ENCODE measurements at regions not wholly inside any gene's neighbourhood (a gene's known extent, or its start where the extent isn't known, plus 50 kb on each side); places are given as distances from the start of the nearest gene placed in this dataset.

- POLR2A ChIA-PET = interaction anchor here (0.5 kb wide), 1 partner anchor 791 kb away, joined by 3 read pairs; no protein-coding TSS in a partner anchor
- Histone ChIP-seq H3K4me1 (ENCODE audit: insufficient read depth, low read length, poor library complexity, severe bottlenecking) (no peaks in the 10 kb centered on the region), H4K20me1 (ENCODE audit: insufficient read depth, low read length) (no peaks in the 10 kb centered on the region), H3K36me3 (ENCODE audit: insufficient read depth, low read length) (no peaks in the 10 kb centered on the region), H3K4me3 (ENCODE audit: low read depth, low read length, poor library complexity, severe bottlenecking) (no peak overlapping the region), H2AFZ (ENCODE audit: low read length) (no peak overlapping the region), H3K9me3 (ENCODE audit: low read length) (no peaks in the 10 kb centered on the region), H3K9me2 (ENCODE audit: insufficient read depth, low read length) (no peaks in the 10 kb centered on the region), H3K79me2 (ENCODE audit: insufficient read depth, low read depth, low read length) (no peaks in the 10 kb centered on the region), H3K27ac (ENCODE audit: low read depth, low read length, poor library complexity, severe bottlenecking) (no peak overlapping the region), H3K4me2 (ENCODE audit: low read length) (no peak overlapping the region)
- DNase-seq (ENCODE audit: low spot score) = no peak
- intact Hi-C loops (cut with micrococcal nuclease; ENCODE audit: unreplicated experiment) = no loop called here
- CTCF ChIA-PET (ENCODE audit: unreplicated experiment) = no interaction called here
- no TSS peak for BruUV-seq (replicated peaks)
- TF ChIP-seq CTCF (conservative IDR thresholded peaks at IDR 0.05; ENCODE audit: low read length) (no peak), EZH2phosphoT487 (IDR thresholded peaks at IDR 0.05; ENCODE audit: borderline replicate concordance, low read depth, low read length) (no peak)
These were observed 55.0 kb upstream of the VSTM5 start for GRCh38 chr11:93905384-93905783.

- Histone ChIP-seq H2AFZ (ENCODE audit: low read length) (no peak overlapping the region), H3K4me1 (ENCODE audit: insufficient read depth, low read length, poor library complexity, severe bottlenecking) (no peaks in the 10 kb centered on the region), H3K9me3 (ENCODE audit: low read length) (no peaks in the 10 kb centered on the region), H3K36me3 (ENCODE audit: insufficient read depth, low read length) (no peaks in the 10 kb centered on the region), H3K27ac (ENCODE audit: low read depth, low read length, poor library complexity, severe bottlenecking) (no peak overlapping the region), H3K79me2 (ENCODE audit: insufficient read depth, low read depth, low read length) (no peaks in the 10 kb centered on the region), H3K4me3 (ENCODE audit: low read depth, low read length, poor library complexity, severe bottlenecking) (no peak overlapping the region), H3K4me2 (ENCODE audit: low read length) (no peak overlapping the region), H4K20me1 (ENCODE audit: insufficient read depth, low read length) (no peaks in the 10 kb centered on the region), H3K9me2 (ENCODE audit: insufficient read depth, low read length) (no peaks in the 10 kb centered on the region)
- CTCF ChIA-PET (ENCODE audit: unreplicated experiment) = no interaction called here
- no peak for TF ChIP-seq CTCF (conservative IDR thresholded peaks at IDR 0.05; ENCODE audit: low read length)
- no peak for TF ChIP-seq EZH2phosphoT487 (IDR thresholded peaks at IDR 0.05; ENCODE audit: borderline replicate concordance, low read depth, low read length)
- intact Hi-C loops (cut with micrococcal nuclease; ENCODE audit: unreplicated experiment) = no loop called here
- BruUV-seq (replicated peaks) = no TSS peak
- DNase-seq (ENCODE audit: low spot score) = no peak
- POLR2A ChIA-PET = interaction anchor here (0.6 kb wide), 1 partner anchor 36 kb away, joined by 15 read pairs; no protein-coding TSS in a partner anchor
These were observed 56.1 kb upstream of the VSTM5 start for GRCh38 chr11:93906486-93906885.

GRCh38 chr11:93907901-93908300 lies 57.5 kb upstream of the VSTM5 start:
- Histone ChIP-seq H3K79me2 (ENCODE audit: insufficient read depth, low read depth, low read length) (no peaks in the 10 kb centered on the region), H2AFZ (ENCODE audit: low read length) (no peak overlapping the region), H3K4me1 (ENCODE audit: insufficient read depth, low read length, poor library complexity, severe bottlenecking) (no peaks in the 10 kb centered on the region), H3K4me3 (ENCODE audit: low read depth, low read length, poor library complexity, severe bottlenecking) (no peak overlapping the region), H3K36me3 (ENCODE audit: insufficient read depth, low read length) (no peaks in the 10 kb centered on the region), H3K27ac (ENCODE audit: low read depth, low read length, poor library complexity, severe bottlenecking) (no peak overlapping the region), H3K9me3 (ENCODE audit: low read length) (no peaks in the 10 kb centered on the region), H4K20me1 (ENCODE audit: insufficient read depth, low read length) (no peaks in the 10 kb centered on the region), H3K9me2 (ENCODE audit: insufficient read depth, low read length) (no peaks in the 10 kb centered on the region), H3K4me2 (ENCODE audit: low read length) (no peak overlapping the region)
- POLR2A ChIA-PET = no interaction called here
- BruUV-seq (replicated peaks) = no TSS peak
- DNase-seq (ENCODE audit: low spot score) = no peak
- intact Hi-C loops (cut with micrococcal nuclease; ENCODE audit: unreplicated experiment) = no loop called here
- CTCF ChIA-PET (ENCODE audit: unreplicated experiment) = no interaction called here
- TF ChIP-seq EZH2phosphoT487 (IDR thresholded peaks at IDR 0.05; ENCODE audit: borderline replicate concordance, low read depth, low read length) = no peak
- TF ChIP-seq CTCF (conservative IDR thresholded peaks at IDR 0.05; ENCODE audit: low read length) = no peak

Data from OCI-LY7 (cell line).